C4-2B (cell line): ENCODE measurements at regions not wholly inside any gene's neighbourhood (a gene's known extent, or its start where the extent isn't known, plus 50 kb on each side); places are given as distances from the start of the nearest gene placed in this dataset.

Source experiments
- H3K27ac ChIP-seq: fragments of 450-650 bp; 2 replicates; pipeline ENCODE4 v1.5.1; 2017
- ZFX ChIP-seq: fragments of 450-650 bp; IDR thresholded peaks from 2 replicates; pipeline ENCODE4 v1.6.1; 2017
- TF ChIP-seq, protein P1 (sequence below): fragments of 450-650 bp; conservative IDR thresholded peaks from 2 replicates; pipeline ENCODE4 v1.5.1; 2017; ENCODE audit warnings: mild to moderate bottlenecking

DNA sequence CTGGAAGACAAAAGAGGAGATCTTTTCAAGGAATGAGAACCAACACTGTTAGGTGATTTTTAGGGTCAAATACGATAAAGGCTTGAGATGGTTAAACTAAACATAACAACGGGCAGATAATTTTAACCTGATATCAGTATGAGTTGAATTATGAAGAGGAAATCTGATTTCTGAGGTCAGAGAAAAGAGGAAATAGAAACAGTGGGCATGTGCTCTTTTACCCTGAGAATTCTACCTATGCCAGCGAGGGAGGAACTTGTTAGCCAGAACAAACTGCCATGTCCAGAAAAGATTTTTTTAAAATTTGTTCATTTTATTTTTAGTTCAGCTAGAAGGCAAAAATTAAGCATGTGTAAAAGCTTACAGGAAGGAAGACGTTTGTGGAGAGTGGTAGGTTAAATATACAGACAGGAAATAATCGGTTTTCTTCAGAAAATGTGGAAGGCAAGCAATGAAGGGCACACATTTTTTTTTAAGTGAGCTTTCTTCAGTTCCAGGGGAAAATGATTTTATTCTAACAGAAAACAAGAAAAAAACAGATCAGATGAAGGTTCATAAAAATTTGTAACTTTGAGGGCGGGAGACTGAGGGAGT lies 1745.3 kb downstream of the MRPL39 start:
- no peak overlapping the region for H3K27ac ChIP-seq
- TF ChIP-seq, protein P1, sequence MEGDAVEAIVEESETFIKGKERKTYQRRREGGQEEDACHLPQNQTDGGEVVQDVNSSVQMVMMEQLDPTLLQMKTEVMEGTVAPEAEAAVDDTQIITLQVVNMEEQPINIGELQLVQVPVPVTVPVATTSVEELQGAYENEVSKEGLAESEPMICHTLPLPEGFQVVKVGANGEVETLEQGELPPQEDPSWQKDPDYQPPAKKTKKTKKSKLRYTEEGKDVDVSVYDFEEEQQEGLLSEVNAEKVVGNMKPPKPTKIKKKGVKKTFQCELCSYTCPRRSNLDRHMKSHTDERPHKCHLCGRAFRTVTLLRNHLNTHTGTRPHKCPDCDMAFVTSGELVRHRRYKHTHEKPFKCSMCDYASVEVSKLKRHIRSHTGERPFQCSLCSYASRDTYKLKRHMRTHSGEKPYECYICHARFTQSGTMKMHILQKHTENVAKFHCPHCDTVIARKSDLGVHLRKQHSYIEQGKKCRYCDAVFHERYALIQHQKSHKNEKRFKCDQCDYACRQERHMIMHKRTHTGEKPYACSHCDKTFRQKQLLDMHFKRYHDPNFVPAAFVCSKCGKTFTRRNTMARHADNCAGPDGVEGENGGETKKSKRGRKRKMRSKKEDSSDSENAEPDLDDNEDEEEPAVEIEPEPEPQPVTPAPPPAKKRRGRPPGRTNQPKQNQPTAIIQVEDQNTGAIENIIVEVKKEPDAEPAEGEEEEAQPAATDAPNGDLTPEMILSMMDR = no peak
- no peak for TF ChIP-seq ZFX

DNA sequence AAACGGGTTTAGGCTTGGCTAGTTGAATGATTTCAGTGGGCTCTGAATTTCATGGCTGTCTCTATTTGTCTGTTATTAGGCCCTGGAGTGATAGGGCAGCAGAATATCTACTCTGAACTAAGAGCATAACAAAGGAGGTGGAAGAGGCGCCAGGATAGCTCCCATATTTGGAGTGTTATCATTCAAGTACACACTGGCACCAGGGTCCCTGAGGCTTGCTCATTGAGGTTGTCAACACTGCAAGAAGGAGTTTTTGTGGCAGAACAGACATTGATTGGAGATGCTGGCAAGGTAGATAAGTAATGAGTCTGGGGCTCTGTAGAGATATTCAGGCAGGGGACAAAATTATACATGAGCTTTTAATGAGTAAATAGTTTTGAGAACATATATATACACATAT lies 1748.4 kb downstream of the MRPL39 start:
- H3K27ac ChIP-seq = no peak overlapping the region
- no peak for TF ChIP-seq ZFX
- TF ChIP-seq, protein P1 = no peak

GRCh38 chr21:23853796-23854379 lies 1753.4 kb downstream of the MRPL39 start:
- no peak for TF ChIP-seq ZFX
- TF ChIP-seq, protein P1 = peak; percentile 65
- H3K27ac ChIP-seq = no peak overlapping the region

GRCh38 chr21:23837564-23837963 lies 1769.7 kb downstream of the MRPL39 start:
- TF ChIP-seq ZFX = no peak
- TF ChIP-seq, protein P1 = no peak
- H3K27ac ChIP-seq = no peak overlapping the region

DNA sequence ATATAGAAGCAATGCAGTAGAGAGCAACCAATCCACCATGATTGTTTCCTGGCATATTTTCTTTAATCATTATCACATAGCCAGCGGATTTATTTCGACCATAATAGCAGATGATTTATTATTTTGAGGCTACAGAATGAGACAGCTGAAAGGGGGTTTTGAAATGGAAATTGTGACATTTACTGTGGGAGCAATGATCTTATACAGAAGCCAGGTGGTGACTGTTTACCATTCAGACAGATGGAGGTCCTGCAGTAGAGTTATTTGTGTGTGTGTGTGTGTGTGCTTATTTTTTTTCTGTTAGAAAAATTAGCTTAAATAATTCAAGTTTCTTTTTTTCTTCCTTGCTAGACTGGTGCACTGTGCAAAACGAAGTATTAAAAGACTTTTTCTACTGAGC lies 1784.5 kb downstream of the MRPL39 start:
- H3K27ac ChIP-seq = no peak overlapping the region
- no peak for TF ChIP-seq ZFX
- TF ChIP-seq, protein P1 = no peak

DNA sequence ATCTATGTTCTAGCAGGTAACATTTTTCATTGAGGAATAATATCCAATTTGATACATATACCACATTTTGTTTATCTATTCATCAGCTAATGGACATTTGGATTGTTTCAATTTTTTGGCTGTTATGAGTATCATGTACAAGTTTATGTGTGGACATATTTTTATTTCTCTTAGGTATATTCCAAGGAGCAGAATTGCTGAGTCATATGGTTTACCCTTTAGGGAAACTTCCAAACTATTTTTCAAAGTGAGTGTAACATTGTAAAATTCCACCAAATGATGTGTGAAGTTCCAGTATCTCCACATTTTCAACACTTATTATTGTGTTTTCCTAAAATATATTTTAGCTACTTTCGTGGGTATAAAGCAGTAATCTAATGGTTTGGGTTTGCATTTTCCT lies 1789.9 kb downstream of the MRPL39 start:
- no peak overlapping the region for H3K27ac ChIP-seq
- no peak for TF ChIP-seq ZFX
- TF ChIP-seq, protein P1 = no peak

GRCh38 chr21:23812485-23812884 lies 1794.8 kb downstream of the MRPL39 start:
- no peak for TF ChIP-seq ZFX
- TF ChIP-seq, protein P1 = no peak
- no peak overlapping the region for H3K27ac ChIP-seq
